GM18861 (cell line): ENCODE measurements at regions not wholly inside any gene's neighbourhood (a gene's known extent, or its start where the extent isn't known, plus 50 kb on each side); places are given as distances from the start of the nearest gene placed in this dataset.
"Not testable (repeated sequence)": the region's sequence is repeated elsewhere in the genome, so short reads cannot be mapped to it uniquely, and the experiment has no call there.

Experiments
- ATAC-seq: cut with Tn5 transposase; IDR thresholded peaks from one replicate; pipeline ENCODE4 v1.9.1; 2021; ENCODE audit not compliant: unreplicated experiment

DNA sequence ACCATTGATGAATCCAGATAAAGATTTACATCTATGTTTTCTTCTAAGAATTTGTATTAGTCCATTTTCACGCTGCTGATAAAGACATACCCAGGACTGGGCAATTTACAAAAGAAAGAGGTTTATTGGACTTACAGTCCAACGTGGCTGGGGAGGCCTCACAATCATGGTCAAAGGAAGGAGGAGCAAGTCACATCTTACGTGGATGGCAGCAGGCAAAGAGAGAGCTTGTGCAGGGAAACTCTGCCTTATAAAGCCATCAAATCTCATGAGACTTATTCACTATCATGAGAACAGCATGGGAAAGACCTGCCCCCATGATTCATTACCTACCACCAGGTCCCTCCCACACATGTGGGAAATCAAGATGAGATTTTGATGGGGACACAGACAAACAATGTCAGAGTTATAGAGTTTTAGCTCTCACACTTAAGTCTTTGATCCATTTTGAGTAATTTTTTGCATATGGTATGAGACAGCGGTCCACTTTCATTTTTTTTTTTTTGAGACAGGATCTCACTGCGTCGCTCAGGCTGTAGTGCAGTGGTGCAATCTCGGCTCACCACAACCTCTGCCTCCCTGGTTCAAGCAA, 53.5 kb upstream of the JADE2 start:
- not testable (repeated sequence) for ATAC-seq

GRCh38 chr5:134468921-134469400, 56.5 kb upstream of the JADE2 start:
- no peak for ATAC-seq

GRCh38 chr5:134467231-134467630, 55.5 kb upstream of the CDKN2AIPNL start:
- no peak for ATAC-seq

GRCh38 chr5:134466241-134467069, 54.8 kb upstream of the CDKN2AIPNL start:
- no peak for ATAC-seq

DNA sequence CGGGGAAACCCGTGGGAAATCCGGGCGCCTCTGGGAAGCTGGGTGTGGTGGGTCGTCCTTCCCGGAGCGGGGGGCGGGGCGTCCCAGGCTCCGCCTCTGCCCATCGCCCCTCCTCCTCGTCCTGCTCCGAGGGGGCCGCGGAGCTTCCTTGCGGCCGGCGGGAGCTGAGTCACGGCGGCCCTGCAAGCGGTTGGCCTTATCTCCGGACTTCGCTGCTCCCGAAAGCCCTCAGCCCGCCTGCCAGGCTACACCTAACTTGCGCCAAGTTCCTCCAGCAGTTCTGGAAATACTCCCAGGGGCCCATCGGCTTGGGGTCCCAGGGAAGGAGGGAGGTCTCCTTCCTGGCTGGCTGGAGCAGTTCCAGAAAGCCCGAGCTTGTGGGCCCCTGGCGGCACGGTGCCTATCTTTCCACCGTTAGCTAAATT, 54.1 kb upstream of the CDKN2AIPNL start:
- ATAC-seq: peak; percentile 41

GRCh38 chr5:134464988-134465815, 53.5 kb upstream of the CDKN2AIPNL start:
- peak; percentile 24 for ATAC-seq

DNA sequence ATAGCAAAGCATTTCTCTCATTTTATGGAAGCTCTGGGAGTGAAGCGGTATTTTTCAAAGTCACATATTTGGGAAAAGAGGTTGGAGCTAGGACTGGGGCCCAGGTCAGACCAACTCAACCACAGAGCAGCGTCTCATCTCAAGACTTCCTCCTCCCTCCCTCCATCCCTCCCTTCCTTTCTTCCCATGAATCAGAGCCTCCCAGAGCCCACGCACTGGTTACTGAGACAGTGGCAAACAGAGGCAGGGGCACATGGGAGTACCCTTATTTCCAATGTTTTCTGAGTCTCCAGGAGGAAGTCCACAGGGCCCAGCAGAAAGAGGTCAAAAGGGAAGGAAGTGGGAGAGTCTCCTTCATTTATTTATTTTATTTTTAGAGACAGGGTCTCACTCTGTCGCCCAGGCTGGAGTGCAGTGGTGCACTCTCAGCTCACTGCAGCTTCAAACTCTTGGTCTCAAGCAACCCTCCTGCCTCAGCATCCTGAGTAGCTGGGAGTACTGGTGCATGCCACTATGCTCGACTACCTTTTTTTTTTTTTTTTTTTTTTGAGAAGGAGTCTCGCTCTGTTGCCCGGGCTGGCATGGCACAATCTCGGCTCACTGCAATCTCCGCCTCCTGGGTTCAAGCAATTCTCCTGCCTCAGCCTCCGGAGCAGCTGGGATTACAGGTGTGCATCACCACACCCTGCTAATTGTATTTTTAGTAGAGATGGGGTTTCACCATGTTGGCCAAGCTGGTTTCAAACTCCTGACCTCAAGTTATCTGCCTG, 52.5 kb upstream of the CDKN2AIPNL start:
- no peak for ATAC-seq

- no peak for ATAC-seq
These were observed 51.6 kb upstream of the CDKN2AIPNL start for GRCh38 chr5:134463176-134463720.

DNA sequence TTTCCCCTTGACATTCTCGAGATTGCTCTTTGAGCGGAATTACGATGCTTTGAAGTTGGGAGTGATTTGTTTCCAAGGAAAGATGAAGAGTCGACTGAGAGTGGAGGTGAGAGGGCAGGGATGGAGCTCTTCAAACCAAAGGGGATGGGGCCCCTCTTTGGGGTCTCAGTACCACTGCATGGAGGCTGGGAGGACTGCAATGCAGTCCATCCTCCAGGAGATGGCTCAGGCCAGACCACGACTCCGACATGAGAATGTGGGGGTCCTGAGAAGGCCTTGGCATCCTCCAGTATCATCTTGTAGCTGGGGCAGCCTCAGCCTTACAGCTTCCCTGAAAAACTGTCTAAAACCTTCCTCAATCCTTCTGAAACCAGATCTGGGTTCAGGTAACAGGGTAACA, 51.1 kb upstream of the CDKN2AIPNL start:
- no peak for ATAC-seq

DNA sequence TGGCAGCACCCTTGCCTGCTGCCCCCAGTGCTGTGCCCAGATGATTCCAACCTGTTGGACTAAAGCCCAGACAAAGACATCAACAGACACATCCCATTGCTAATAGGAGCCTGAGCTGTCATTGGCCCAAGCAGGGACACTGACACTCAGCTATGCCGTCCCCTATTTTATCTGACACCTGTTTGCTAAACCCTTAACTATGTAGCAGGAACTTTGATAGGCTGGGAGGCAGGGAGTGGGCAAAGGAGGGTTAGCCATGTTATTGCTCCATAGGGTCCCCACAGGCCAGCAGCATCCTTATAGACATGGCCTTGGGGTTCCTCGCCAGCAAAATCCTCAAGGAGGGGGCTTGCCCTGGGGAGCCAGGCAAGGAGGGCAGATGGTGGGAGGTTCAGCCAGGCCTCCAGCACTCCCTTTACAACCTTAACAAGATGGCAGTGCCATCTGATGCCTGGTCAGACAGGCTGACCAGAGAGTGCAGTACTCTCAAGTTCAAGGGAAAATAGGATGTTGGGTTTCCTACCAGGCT, 50.4 kb upstream of the CDKN2AIPNL start:
- ATAC-seq: no peak
